C4-2B (cell line): ENCODE measurements at regions not wholly inside any gene's neighbourhood (a gene's known extent, or its start where the extent isn't known, plus 50 kb on each side); places are given as distances from the start of the nearest gene placed in this dataset.

ENCODE experiments used
- CTCF ChIP-seq: fragments of 450-650 bp; conservative IDR thresholded peaks from 2 replicates; pipeline ENCODE4 v1.5.1; 2017; ENCODE audit warnings: mild to moderate bottlenecking
- ZFX ChIP-seq: fragments of 450-650 bp; IDR thresholded peaks from 2 replicates; pipeline ENCODE4 v1.6.1; 2017

DNA sequence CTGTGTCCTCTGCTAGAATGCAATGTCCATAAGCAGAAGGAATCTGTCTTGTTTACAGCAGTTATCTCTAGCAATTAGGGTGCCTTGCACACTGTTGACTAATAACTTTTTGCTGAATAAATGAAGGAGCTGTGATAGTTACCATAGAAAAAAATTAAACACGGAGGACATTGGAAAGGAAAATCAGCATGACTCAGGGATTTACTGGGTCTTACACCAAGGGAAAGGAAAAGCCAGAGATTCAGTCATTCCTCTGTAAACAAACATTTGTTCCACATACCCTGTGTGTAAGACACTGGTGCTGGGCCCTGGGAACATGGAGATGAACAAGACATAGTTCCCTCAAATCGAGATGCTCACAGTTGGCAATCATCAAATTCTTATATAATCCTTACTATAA lies 183.3 kb downstream of the PTGER3 start:
- TF ChIP-seq CTCF (no peak), ZFX (no peak)
